ENCODE measurements at regions not wholly inside any gene's neighbourhood (a gene's known extent, or its start where the extent isn't known, plus 50 kb on each side); places are given as distances from the start of the nearest gene placed in this dataset.

- Mint-ChIP-seq H3K36me3 (ENCODE audit: low read depth) (no peaks in the 10 kb centered on the region), H3K4me3 (no peak overlapping the region), H3K4me1 (ENCODE audit: low read depth) (no peaks in the 10 kb centered on the region), H3K9me3 (ENCODE audit: insufficient read depth) (peaks cover 9% of the 10 kb centered on the region), H3K27me3 (ENCODE audit: low read depth) (no peaks in the 10 kb centered on the region), H3K27ac (no peak overlapping the region)
- POLR2A ChIA-PET = no interaction called here
- CTCF ChIA-PET = no interaction called here
- DNase-seq = no peak
- ATAC-seq = no peak
Observed at GRCh38 chr16:79698341-79698753, 97.8 kb upstream of the MAF start.

- DNase-seq = no peak
- POLR2A ChIA-PET = no interaction called here
- no peak for ATAC-seq
- Mint-ChIP-seq H3K36me3 (ENCODE audit: low read depth) (no peaks in the 10 kb centered on the region), H3K9me3 (ENCODE audit: insufficient read depth) (peaks cover 9% of the 10 kb centered on the region), H3K4me1 (ENCODE audit: low read depth) (no peaks in the 10 kb centered on the region), H3K27ac (no peak overlapping the region), H3K4me3 (no peak overlapping the region), H3K27me3 (ENCODE audit: low read depth) (no peaks in the 10 kb centered on the region)
- CTCF ChIA-PET = no interaction called here
Observed at GRCh38 chr16:79697562-79698112, 97.1 kb upstream of the MAF start.

- H3K27ac Mint-ChIP-seq = no peak overlapping the region
- CTCF ChIA-PET = no interaction called here
- no peaks in the 10 kb centered on the region for H3K36me3 Mint-ChIP-seq (ENCODE audit: low read depth)
- H3K4me3 Mint-ChIP-seq = no peak overlapping the region
- no peaks in the 10 kb centered on the region for H3K4me1 Mint-ChIP-seq (ENCODE audit: low read depth)
- no peaks in the 10 kb centered on the region for H3K27me3 Mint-ChIP-seq (ENCODE audit: low read depth)
- no peak for DNase-seq
- POLR2A ChIA-PET = no interaction called here
- no peak for ATAC-seq
- peaks cover 9% of the 10 kb centered on the region for H3K9me3 Mint-ChIP-seq (ENCODE audit: insufficient read depth)
Observed at GRCh38 chr16:79691007-79691406, 90.5 kb upstream of the MAF start.

GRCh38 chr16:79690159-79690558, 89.6 kb upstream of the MAF start:
- peaks cover 9% of the 10 kb centered on the region for H3K9me3 Mint-ChIP-seq (ENCODE audit: insufficient read depth)

GRCh38 chr16:79687249-79688130, 87.0 kb upstream of the MAF start:
- POLR2A ChIA-PET = no interaction called here
- CTCF ChIA-PET = no interaction called here
- no peak for DNase-seq
- Mint-ChIP-seq H3K27ac (no peak overlapping the region), H3K4me1 (ENCODE audit: low read depth) (no peaks in the 10 kb centered on the region), H3K36me3 (ENCODE audit: low read depth) (no peaks in the 10 kb centered on the region), H3K27me3 (ENCODE audit: low read depth) (no peaks in the 10 kb centered on the region), H3K9me3 (ENCODE audit: insufficient read depth) (no peaks in the 10 kb centered on the region), H3K4me3 (no peak overlapping the region)
- no peak for ATAC-seq

More at GRCh38 chr16:79690159-79690558, 89.6 kb upstream of the MAF start:
- no peak for ATAC-seq
- CTCF ChIA-PET = no interaction called here
- no peaks in the 10 kb centered on the region for H3K36me3 Mint-ChIP-seq (ENCODE audit: low read depth)
- no peak overlapping the region for H3K27ac Mint-ChIP-seq
- DNase-seq = no peak
- POLR2A ChIA-PET = no interaction called here
- H3K4me3 Mint-ChIP-seq = no peak overlapping the region
- H3K27me3 Mint-ChIP-seq (ENCODE audit: low read depth) = no peaks in the 10 kb centered on the region
- H3K4me1 Mint-ChIP-seq (ENCODE audit: low read depth) = no peaks in the 10 kb centered on the region

GRCh38 chr16:79685871-79686270, 85.3 kb upstream of the MAF start:
- DNase-seq (no peak), ATAC-seq (no peak)
- POLR2A ChIA-PET = no interaction called here
- Mint-ChIP-seq H3K4me1 (ENCODE audit: low read depth) (no peaks in the 10 kb centered on the region), H3K27ac (no peak overlapping the region), H3K4me3 (no peak overlapping the region), H3K27me3 (ENCODE audit: low read depth) (no peaks in the 10 kb centered on the region), H3K9me3 (ENCODE audit: insufficient read depth) (no peaks in the 10 kb centered on the region), H3K36me3 (ENCODE audit: low read depth) (no peaks in the 10 kb centered on the region)
- CTCF ChIA-PET = no interaction called here

- no peak overlapping the region for H3K27ac Mint-ChIP-seq
- peaks cover 2% of the 10 kb centered on the region for H3K27me3 Mint-ChIP-seq (ENCODE audit: low read depth)
- ChIA-PET CTCF (no interaction called here), POLR2A (no interaction called here)
- DNase-seq (no peak), ATAC-seq (no peak)
- no peaks in the 10 kb centered on the region for H3K9me3 Mint-ChIP-seq (ENCODE audit: insufficient read depth)
- H3K4me1 Mint-ChIP-seq (ENCODE audit: low read depth) = no peaks in the 10 kb centered on the region
- no peak overlapping the region for H3K4me3 Mint-ChIP-seq
- H3K36me3 Mint-ChIP-seq (ENCODE audit: low read depth) = no peaks in the 10 kb centered on the region
Observed at GRCh38 chr16:79679334-79679733, 78.8 kb upstream of the MAF start.

- H3K4me1 Mint-ChIP-seq (ENCODE audit: low read depth) = no peaks in the 10 kb centered on the region
- ChIA-PET CTCF (no interaction called here), POLR2A (no interaction called here)
- no peak overlapping the region for H3K4me3 Mint-ChIP-seq
- peaks cover 2% of the 10 kb centered on the region for H3K27me3 Mint-ChIP-seq (ENCODE audit: low read depth)
- ATAC-seq (no peak), DNase-seq (no peak)
- H3K9me3 Mint-ChIP-seq (ENCODE audit: insufficient read depth) = no peaks in the 10 kb centered on the region
- no peak overlapping the region for H3K27ac Mint-ChIP-seq
- H3K36me3 Mint-ChIP-seq (ENCODE audit: low read depth) = no peaks in the 10 kb centered on the region
Observed at GRCh38 chr16:79677799-79678530, 77.4 kb upstream of the MAF start.

- DNase-seq = no peak
- ATAC-seq = no peak
- Mint-ChIP-seq H3K27ac (no peak overlapping the region), H3K27me3 (ENCODE audit: low read depth) (peaks cover 2% of the 10 kb centered on the region), H3K9me3 (ENCODE audit: insufficient read depth) (peaks cover 8% of the 10 kb centered on the region), H3K4me1 (ENCODE audit: low read depth) (no peaks in the 10 kb centered on the region), H3K36me3 (ENCODE audit: low read depth) (no peaks in the 10 kb centered on the region), H3K4me3 (no peak overlapping the region)
- POLR2A ChIA-PET = no interaction called here
- CTCF ChIA-PET = no interaction called here
Observed at GRCh38 chr16:79673635-79674034, 73.1 kb upstream of the MAF start.

GRCh38 chr16:79672524-79672923, 72.0 kb upstream of the MAF start:
- ChIA-PET POLR2A (no interaction called here), CTCF (no interaction called here)
- H3K27me3 Mint-ChIP-seq (ENCODE audit: low read depth) = peaks cover under 1% of the 10 kb centered on the region
- no peak for ATAC-seq
- H3K36me3 Mint-ChIP-seq (ENCODE audit: low read depth) = no peaks in the 10 kb centered on the region
- no peak overlapping the region for H3K4me3 Mint-ChIP-seq
- H3K9me3 Mint-ChIP-seq (ENCODE audit: insufficient read depth) = peaks cover 8% of the 10 kb centered on the region
- no peak for DNase-seq
- H3K4me1 Mint-ChIP-seq (ENCODE audit: low read depth) = no peaks in the 10 kb centered on the region
- no peak overlapping the region for H3K27ac Mint-ChIP-seq

- H3K9me3 Mint-ChIP-seq (ENCODE audit: insufficient read depth) = peaks cover 8% of the 10 kb centered on the region
- POLR2A ChIA-PET = no interaction called here
- no peak overlapping the region for H3K27ac Mint-ChIP-seq
- CTCF ChIA-PET = no interaction called here
- H3K27me3 Mint-ChIP-seq (ENCODE audit: low read depth) = peaks cover 5% of the 10 kb centered on the region
- H3K36me3 Mint-ChIP-seq (ENCODE audit: low read depth) = no peaks in the 10 kb centered on the region
- H3K4me1 Mint-ChIP-seq (ENCODE audit: low read depth) = no peaks in the 10 kb centered on the region
- no peak for ATAC-seq
- DNase-seq = no peak
- no peak overlapping the region for H3K4me3 Mint-ChIP-seq
Observed at GRCh38 chr16:79668502-79668901, 68.0 kb upstream of the MAF start.

GRCh38 chr16:79665970-79666369, 65.4 kb upstream of the MAF start:
- CTCF ChIA-PET = no interaction called here
- POLR2A ChIA-PET = no interaction called here
- no peak for DNase-seq
- Mint-ChIP-seq H3K36me3 (ENCODE audit: low read depth) (no peaks in the 10 kb centered on the region), H3K4me1 (ENCODE audit: low read depth) (no peaks in the 10 kb centered on the region), H3K9me3 (ENCODE audit: insufficient read depth) (peaks cover 8% of the 10 kb centered on the region), H3K27me3 (ENCODE audit: low read depth) (peaks cover 5% of the 10 kb centered on the region), H3K4me3 (no peak overlapping the region), H3K27ac (no peak overlapping the region)
- ATAC-seq = no peak
